Skeletal muscle satellite cell (primary cell): ENCODE measurements at regions not wholly inside any gene's neighbourhood (a gene's known extent, or its start where the extent isn't known, plus 50 kb on each side); places are given as distances from the start of the nearest gene placed in this dataset.
A peak's percentile ranks its signal among the peaks of the same experiment; 100 is the strongest.

Experiments
- H3K27me3 ChIP-seq: 2 replicates; pipeline ENCODE4 v1.7.0; 2013; ENCODE audit warnings: low read length; ENCODE audit not compliant: control insufficient read depth, insufficient read depth
- H3K36me3 ChIP-seq: 2 replicates; pipeline ENCODE4 v1.7.0; 2013; ENCODE audit warnings: mild to moderate bottlenecking, control low read depth, low read length; ENCODE audit not compliant: insufficient read depth
- H3K4me1 ChIP-seq: 2 replicates; pipeline ENCODE4 v1.7.0; 2013; ENCODE audit warnings: low read length; ENCODE audit not compliant: control insufficient read depth, insufficient read depth
- H3K4me2 ChIP-seq: 2 replicates; pipeline ENCODE4 v1.7.0; 2013; ENCODE audit warnings: mild to moderate bottlenecking, low read length
- H3K4me3 ChIP-seq: 2 replicates; pipeline ENCODE4 v1.7.0; 2013; ENCODE audit warnings: low read length
- H3K9ac ChIP-seq: 2 replicates; pipeline ENCODE4 v1.7.0; 2013; ENCODE audit warnings: mild to moderate bottlenecking, low read depth, low read length, moderate library complexity
- H3K9me3 ChIP-seq: replicated peaks from 2 replicates; pipeline ENCODE4 v1.7.0; 2013; ENCODE audit warnings: mild to moderate bottlenecking, control low read depth, low read length

DNA sequence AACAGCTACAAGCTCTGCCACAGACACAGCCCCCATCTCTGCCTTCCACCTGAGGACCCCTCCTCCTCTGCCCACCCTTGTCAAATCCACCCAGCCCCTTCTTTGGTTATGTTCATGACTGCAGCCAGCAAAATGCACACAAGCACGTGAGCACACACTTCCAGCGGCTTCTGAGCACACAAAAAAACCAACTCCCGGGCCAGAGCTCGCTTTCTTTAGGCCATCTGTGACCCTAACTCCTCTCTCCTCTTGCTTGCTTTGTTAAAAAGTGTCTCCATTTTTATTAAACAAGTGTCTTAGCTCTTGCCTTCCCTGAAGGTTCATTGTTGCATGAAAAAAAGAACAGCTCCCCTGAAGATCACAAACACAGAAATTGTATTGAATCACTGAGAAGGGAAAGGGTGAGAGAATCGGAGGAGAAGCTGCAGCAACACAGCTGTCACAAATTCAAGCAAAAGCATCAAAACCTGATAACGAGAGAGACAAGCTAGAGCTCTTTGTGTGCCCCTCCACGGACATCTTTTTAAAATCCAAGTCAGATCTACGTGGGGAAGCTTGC is 142.1 kb downstream of the CD83 start:
- Histone ChIP-seq H3K36me3 (no peaks in the 10 kb centered on the region), H3K9ac (no peak overlapping the region), H3K4me3 (no peak overlapping the region), H3K9me3 (peaks cover 8% of the 10 kb centered on the region), H3K27me3 (no peaks in the 10 kb centered on the region), H3K4me1 (no peaks in the 10 kb centered on the region), H3K4me2 (no peak overlapping the region)

GRCh38 chr6:14260839-14261238 is 143.3 kb downstream of the CD83 start:
- H3K36me3 ChIP-seq, result no peaks in the 10 kb centered on the region
- H3K27me3 ChIP-seq, result no peaks in the 10 kb centered on the region
- no peak overlapping the region for H3K4me3 ChIP-seq
- H3K4me2 ChIP-seq, result no peak overlapping the region
- H3K9me3 ChIP-seq, result peaks cover 8% of the 10 kb centered on the region
- H3K4me1 ChIP-seq, result no peaks in the 10 kb centered on the region
- H3K9ac ChIP-seq, result no peak overlapping the region

GRCh38 chr6:14263881-14264424 is 146.4 kb downstream of the CD83 start:
- H3K9ac ChIP-seq, result no peak overlapping the region
- H3K36me3 ChIP-seq, result no peaks in the 10 kb centered on the region
- no peak overlapping the region for H3K4me2 ChIP-seq
- peaks cover 8% of the 10 kb centered on the region for H3K9me3 ChIP-seq
- no peaks in the 10 kb centered on the region for H3K4me1 ChIP-seq
- H3K4me3 ChIP-seq, result no peak overlapping the region
- H3K27me3 ChIP-seq, result no peaks in the 10 kb centered on the region

GRCh38 chr6:14265049-14266021 is 147.8 kb downstream of the CD83 start:
- Histone ChIP-seq H3K4me1 (no peaks in the 10 kb centered on the region), H3K9ac (no peak overlapping the region), H3K4me3 (no peak overlapping the region), H3K36me3 (no peaks in the 10 kb centered on the region), H3K9me3 (peaks cover 8% of the 10 kb centered on the region), H3K27me3 (no peaks in the 10 kb centered on the region), H3K4me2 (no peak overlapping the region)

DNA sequence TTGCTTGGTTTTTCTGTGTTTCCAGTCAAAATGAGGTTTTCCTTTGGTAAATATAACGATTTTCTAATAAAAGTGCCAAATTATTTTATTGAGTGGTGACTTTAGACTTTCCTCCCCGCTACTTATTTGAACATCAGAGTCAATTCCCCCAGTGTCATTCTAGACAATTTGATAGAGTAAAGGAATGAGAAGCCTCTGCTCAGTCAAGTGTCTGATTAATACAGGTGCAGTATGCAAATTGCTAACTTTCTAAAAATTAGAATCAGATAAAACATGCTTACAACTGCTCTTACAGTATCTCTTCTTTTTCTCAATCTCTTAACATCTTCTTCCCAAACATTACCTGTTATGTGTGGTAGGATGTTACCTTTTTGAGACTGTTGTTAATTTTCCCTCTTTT is 148.7 kb downstream of the CD83 start:
- H3K9me3 ChIP-seq, result peaks cover 8% of the 10 kb centered on the region
- no peaks in the 10 kb centered on the region for H3K27me3 ChIP-seq
- peaks cover 8% of the 10 kb centered on the region for H3K4me1 ChIP-seq
- H3K9ac ChIP-seq, result no peak overlapping the region
- no peaks in the 10 kb centered on the region for H3K36me3 ChIP-seq
- H3K4me2 ChIP-seq, result no peak overlapping the region
- H3K4me3 ChIP-seq, result no peak overlapping the region

DNA sequence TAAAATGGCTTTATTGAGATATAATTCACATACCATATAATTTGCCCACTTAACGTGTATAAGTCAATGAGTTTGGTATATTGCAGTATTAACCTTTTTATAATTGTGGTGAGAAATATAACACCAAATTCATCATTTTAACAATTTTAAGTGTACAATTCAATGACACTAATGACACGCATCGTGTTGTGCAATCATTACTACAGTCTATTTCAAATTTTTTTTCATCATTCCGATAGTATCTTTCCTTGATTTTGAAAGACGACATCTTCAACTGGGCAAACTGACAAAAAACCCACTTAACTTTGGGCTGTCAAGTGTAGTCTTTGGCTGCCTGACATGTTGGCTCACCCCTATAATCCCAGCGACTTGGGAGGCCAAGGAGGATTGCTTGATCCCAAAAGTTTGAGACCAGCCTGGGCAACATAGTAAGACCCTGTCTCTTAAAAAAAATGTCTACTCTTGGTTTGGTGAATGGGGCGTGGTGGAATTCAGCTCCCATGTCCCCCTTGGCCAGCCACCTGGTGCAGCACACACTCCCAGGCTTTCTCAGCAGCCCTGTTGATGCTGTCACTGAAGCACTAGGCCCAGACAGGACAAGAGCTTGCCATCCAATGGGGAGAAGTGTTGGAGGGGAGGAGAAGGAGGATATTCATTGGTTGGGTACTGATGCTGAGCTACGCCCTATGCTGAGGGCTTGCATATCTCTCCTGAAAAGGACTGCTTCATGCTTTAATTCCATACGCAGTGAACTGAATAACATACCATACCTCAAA is 150.5 kb downstream of the CD83 start:
- Histone ChIP-seq H3K27me3 (no peaks in the 10 kb centered on the region), H3K9ac (no peak overlapping the region), H3K36me3 (no peaks in the 10 kb centered on the region), H3K4me2 (no peak overlapping the region), H3K4me1 (peaks cover 20% of the 10 kb centered on the region), H3K4me3 (no peak overlapping the region), H3K9me3 (peaks cover 8% of the 10 kb centered on the region)

GRCh38 chr6:14269436-14269835 is 151.9 kb downstream of the CD83 start:
- H3K4me3 ChIP-seq, result no peak overlapping the region
- H3K9me3 ChIP-seq, result no peaks in the 10 kb centered on the region
- peaks cover 20% of the 10 kb centered on the region for H3K4me1 ChIP-seq
- no peak overlapping the region for H3K4me2 ChIP-seq
- H3K9ac ChIP-seq, result no peak overlapping the region
- H3K27me3 ChIP-seq, result no peaks in the 10 kb centered on the region
- no peaks in the 10 kb centered on the region for H3K36me3 ChIP-seq

DNA sequence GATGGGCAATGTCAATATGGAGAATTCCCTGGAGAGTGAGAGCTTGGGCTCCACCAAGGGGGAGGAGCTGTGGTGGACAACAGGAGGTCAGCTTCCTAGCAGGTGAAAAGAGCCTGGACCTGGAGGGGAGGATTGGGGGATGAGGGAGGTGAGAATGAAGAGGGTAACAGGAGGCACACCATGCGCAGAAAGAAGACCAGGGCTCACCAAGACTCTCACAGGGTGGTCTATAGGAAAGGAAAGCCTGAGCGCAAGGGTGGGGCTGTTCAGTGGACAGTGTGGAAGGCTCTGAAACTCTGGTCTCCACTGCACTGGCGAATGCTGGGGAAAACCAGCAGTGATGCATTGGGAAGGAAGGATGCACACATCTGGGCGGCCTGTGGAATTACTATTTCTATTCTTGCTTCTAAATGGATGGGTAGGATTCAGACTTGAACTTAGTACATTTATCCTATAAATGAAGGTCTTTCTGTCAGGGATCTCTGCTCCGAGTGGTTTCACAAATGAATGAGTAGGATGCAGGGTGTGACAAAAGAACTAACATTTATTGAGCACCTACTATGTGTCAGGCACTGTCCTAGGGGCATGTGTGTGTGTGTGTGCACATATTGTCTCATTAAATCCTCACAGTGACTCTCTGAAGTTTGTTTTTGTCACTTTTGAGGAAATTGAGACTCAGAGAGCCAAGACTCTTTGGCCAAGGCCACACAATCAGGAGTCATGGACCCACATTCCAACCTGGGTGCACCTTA is 152.7 kb downstream of the CD83 start:
- H3K9ac ChIP-seq, result peak overlapping the region; percentile 27
- peaks cover 27% of the 10 kb centered on the region for H3K4me1 ChIP-seq
- no peaks in the 10 kb centered on the region for H3K27me3 ChIP-seq
- no peak overlapping the region for H3K4me2 ChIP-seq
- H3K4me3 ChIP-seq, result no peak overlapping the region
- no peaks in the 10 kb centered on the region for H3K36me3 ChIP-seq
- no peaks in the 10 kb centered on the region for H3K9me3 ChIP-seq

- peak overlapping the region; percentile 29 for H3K4me2 ChIP-seq
- no peaks in the 10 kb centered on the region for H3K27me3 ChIP-seq
- peak overlapping the region; percentile 43 for H3K9ac ChIP-seq
- peak overlapping the region; percentile 2 for H3K4me3 ChIP-seq
- no peaks in the 10 kb centered on the region for H3K9me3 ChIP-seq
- H3K36me3 ChIP-seq, result no peaks in the 10 kb centered on the region
- H3K4me1 ChIP-seq, result peaks cover 35% of the 10 kb centered on the region
Measured at GRCh38 chr6:14270925-14271788, 153.6 kb downstream of the CD83 start.
